ENCODE measurements at regions not wholly inside any gene's neighbourhood (a gene's known extent, or its start where the extent isn't known, plus 50 kb on each side); places are given as distances from the start of the nearest gene placed in this dataset.
A peak's percentile ranks its signal among the peaks of the same experiment; 100 is the strongest.

- H2BK15ac ChIP-seq (ENCODE audit: low read depth, low read length), result no peak overlapping the region
- H2BK5ac ChIP-seq (ENCODE audit: insufficient read length, low read length), result no peak overlapping the region
- H2AFZ ChIP-seq (ENCODE audit: low read length), result no peak overlapping the region
- Mint-ChIP-seq H3K36me3 (ENCODE audit: insufficient read depth in 1 of 3, low read depth in 3 of 3) (peaks cover 0 to 7% (median 0%) of the 10 kb centered on the region in 3 experiments; a peak in 2 of 7 replicates), H3K27ac (peak overlapping the region in 2 of 3 experiments; percentile 43 to 66; a peak in 5 of 7 replicates), H3K4me3 (no peak overlapping the region), H3K27me3 (ENCODE audit: low read depth) (no peaks in the 10 kb centered on the region), H3K9me3 (no peaks in the 10 kb centered on the region), H3K4me1 (peaks cover 32 to 35% of the 10 kb centered on the region in 2 experiments)
- H3K27me3 ChIP-seq (ENCODE audit: insufficient read depth, low read length), result no peaks in the 10 kb centered on the region
- H2AK5ac ChIP-seq (ENCODE audit: insufficient read length, low read length), result no peak overlapping the region
- no peak overlapping the region for H3K4ac ChIP-seq (ENCODE audit: low read depth, low read length)
- no peak overlapping the region for H3K56ac ChIP-seq (ENCODE audit: insufficient read length, low read depth, low read length)
- no peak overlapping the region for H2BK12ac ChIP-seq (ENCODE audit: insufficient read length, low read depth, low read length)
- peaks cover 3% of the 10 kb centered on the region for H3K79me1 ChIP-seq (ENCODE audit: insufficient read depth, low read depth, low read length, poor library complexity, severe bottlenecking)
- no peak overlapping the region for H3K4me2 ChIP-seq (ENCODE audit: insufficient read depth, insufficient read length, low read length)
- no peak overlapping the region for H4K8ac ChIP-seq (replicated peaks; ENCODE audit: insufficient read length, low read depth, low read length)
- TF ChIP-seq CTCF (conservative IDR thresholded peaks at IDR 0.05), result no peak
- no peak for DNase-seq
- H3K23me2 ChIP-seq (ENCODE audit: insufficient read length, low read depth, low read length, poor library complexity, severe bottlenecking), result no peaks in the 10 kb centered on the region
- H3T11ph ChIP-seq (ENCODE audit: low read length), result no peak overlapping the region
- H3K4me1 ChIP-seq (ENCODE audit: insufficient read depth, low read length), result peaks cover 18% of the 10 kb centered on the region; the same call in 1 of the 2 replicates
- H3K23ac ChIP-seq (ENCODE audit: insufficient read length, low read depth, low read length), result no peak overlapping the region
- H3K14ac ChIP-seq (ENCODE audit: insufficient read depth, low read length), result no peak overlapping the region
- H4K91ac ChIP-seq (ENCODE audit: insufficient read length, low read depth, low read length), result no peak overlapping the region
- no peaks in the 10 kb centered on the region for H3K9me3 ChIP-seq (ENCODE audit: control insufficient read depth, low read depth, low read length)
- WGBS (ENCODE audit: extremely low coverage, insufficient read length, low lambda C conversion rate), result no CpG with 5 or more reads among the region's 4 CpGs
- H3K9ac ChIP-seq (ENCODE audit: extremely low read depth, insufficient read length, low read length), result no peak overlapping the region
- H3K18ac ChIP-seq (ENCODE audit: insufficient read length, low read depth, low read length), result no peak overlapping the region
- H4K20me1 ChIP-seq (ENCODE audit: control insufficient read depth, insufficient read depth, insufficient read length), result no peaks in the 10 kb centered on the region
- no peak overlapping the region for H4K5ac ChIP-seq (ENCODE audit: insufficient read length, low read depth, low read length)
- no peak overlapping the region for H3K27ac ChIP-seq (ENCODE audit: insufficient read length, low read depth, low read length)
- no peak overlapping the region for H2BK20ac ChIP-seq (ENCODE audit: low read depth, low read length, poor library complexity, severe bottlenecking)
- H2BK120ac ChIP-seq (ENCODE audit: low read depth, low read length, poor library complexity, severe bottlenecking), result no peak overlapping the region
- H3K79me2 ChIP-seq (ENCODE audit: insufficient read depth, low read length), result peaks cover 1% of the 10 kb centered on the region
Observed at GRCh38 chr11:92349486-92350156, 125.0 kb downstream of the FAT3 start.
